ENCODE measurements at regions not wholly inside any gene's neighbourhood (a gene's known extent, or its start where the extent isn't known, plus 50 kb on each side); places are given as distances from the start of the nearest gene placed in this dataset.
A peak's percentile ranks its signal among the peaks of the same experiment; 100 is the strongest.

DNA sequence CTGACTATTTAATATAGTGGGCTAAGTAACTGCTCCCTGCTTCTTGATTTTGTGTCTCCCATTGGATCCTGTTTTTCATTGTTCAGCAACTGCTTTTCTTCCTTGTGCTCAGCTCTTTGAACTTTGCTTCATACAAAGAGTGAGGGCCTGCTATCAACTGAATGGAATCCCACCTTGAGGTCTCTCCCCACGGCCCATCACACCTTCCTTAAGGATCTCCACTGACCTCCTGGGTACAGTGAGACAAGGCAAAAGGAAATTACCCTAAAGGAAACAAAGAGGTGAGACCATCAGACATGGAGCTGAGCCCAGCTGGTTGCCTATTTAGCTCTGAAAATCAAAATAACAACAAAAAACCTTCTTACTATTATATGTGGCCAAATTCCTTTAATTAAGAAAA, 91.3 kb upstream of the RPL34 start:
- DNase-seq = no peak
- intact Hi-C loops (cut with DNase I) = no loop called here

DNA sequence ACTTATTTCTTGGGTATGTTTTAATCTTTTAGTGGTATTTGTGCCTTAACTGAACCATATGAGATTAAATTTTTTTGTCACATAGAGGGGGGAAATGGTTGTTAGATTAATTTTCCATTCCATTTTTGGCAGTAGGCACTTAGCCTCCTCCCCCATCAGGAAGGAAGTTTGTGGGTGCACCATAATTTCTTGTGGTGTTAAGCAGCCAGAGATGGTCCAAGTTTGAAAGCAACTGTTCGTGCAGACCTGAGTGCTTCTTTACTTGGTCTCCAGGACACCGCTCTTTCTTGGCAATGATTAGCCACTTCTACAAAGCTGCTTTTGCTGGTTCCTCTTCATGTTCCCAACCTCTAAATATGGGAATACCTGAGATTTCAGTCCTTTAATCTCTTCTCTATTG, 92.7 kb upstream of the RPL34 start:
- DNase-seq = no peak
- intact Hi-C loops (cut with DNase I) = no loop called here

DNA sequence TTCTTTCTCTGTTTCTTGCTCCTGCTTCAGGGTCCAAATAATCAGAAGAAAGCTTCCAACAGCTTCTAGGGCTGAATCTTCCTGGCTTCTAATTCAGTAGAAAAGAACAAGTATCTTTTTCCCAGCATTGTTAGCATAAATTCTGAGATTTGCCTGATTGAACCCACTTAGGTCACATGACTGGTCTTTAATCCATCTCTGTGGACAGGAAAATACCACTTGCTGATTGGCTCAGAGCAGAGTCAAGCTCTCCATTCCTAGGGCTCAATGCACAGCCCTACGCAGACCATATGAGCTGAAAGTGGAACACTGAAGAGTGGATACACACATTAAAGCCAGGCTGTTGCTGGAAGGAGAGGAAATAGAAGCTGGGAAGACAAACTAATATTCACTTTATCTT, 99.6 kb upstream of the RPL34 start:
- DNase-seq = no peak
- intact Hi-C loops (cut with DNase I) = no loop called here

DNA sequence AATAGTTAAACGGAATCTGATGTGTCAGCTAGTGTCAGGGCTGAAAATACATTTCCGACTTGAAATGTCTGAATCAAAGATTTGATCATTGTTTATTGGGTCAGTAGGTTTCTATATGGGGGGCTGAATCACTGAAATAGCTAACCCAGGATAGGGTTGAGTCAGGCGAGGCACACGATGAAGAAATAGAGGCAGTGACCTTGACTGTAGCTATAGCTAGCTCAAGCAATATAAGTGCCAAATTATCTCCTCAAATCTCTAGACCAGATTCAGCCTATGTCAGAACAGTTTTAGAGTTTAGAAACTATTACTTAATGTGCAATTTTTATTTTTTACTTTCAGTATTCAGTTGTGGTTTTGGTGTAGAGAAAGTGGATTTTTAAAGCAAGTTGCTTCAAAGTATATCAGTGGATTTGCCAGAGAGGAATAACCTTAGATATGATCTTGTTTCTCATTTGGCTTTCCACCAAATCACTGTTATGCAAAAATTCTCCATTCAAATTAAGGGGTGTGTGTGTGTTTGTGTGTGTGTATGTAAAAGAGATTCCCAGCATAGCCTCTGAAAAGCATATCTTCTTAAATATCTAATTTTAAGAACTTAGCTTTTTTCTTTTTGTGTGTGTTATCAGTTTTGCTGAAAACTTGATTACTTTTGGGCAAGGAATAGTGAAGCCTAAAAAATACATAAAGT, 100.3 kb upstream of the RPL34 start:
- intact Hi-C loops (cut with DNase I) = no loop called here
- DNase-seq = no peak

DNA sequence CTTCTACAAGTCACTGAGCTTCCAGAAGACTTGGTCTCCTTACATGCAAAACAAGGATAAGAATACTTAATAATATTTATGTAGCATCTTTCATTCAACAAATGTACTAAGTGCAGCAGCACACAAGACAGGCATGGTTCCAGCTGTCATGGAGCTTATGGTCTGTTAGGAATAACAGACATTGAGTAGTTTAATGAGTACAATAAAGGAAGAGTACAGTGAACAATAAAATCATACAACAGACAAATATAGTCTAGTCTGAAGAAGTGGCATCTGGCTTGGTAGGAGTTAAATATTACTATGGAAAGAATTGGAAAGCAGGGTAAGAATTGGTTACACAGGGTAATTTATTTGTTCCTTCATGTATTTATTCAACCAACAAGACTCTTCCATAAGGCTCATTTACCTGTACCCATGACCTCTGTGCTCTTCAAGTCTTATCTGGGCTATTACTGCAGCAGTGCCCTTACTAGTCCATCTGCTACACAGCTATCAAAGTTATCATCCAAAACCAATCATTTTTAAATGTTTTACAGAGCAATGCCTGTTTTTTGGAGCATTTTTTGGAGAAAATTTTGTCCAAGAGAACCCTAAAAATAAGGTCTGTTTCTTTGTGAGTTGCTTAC, 101.1 kb upstream of the RPL34 start:
- intact Hi-C loops (cut with DNase I) = no loop called here
- DNase-seq = no peak

DNA sequence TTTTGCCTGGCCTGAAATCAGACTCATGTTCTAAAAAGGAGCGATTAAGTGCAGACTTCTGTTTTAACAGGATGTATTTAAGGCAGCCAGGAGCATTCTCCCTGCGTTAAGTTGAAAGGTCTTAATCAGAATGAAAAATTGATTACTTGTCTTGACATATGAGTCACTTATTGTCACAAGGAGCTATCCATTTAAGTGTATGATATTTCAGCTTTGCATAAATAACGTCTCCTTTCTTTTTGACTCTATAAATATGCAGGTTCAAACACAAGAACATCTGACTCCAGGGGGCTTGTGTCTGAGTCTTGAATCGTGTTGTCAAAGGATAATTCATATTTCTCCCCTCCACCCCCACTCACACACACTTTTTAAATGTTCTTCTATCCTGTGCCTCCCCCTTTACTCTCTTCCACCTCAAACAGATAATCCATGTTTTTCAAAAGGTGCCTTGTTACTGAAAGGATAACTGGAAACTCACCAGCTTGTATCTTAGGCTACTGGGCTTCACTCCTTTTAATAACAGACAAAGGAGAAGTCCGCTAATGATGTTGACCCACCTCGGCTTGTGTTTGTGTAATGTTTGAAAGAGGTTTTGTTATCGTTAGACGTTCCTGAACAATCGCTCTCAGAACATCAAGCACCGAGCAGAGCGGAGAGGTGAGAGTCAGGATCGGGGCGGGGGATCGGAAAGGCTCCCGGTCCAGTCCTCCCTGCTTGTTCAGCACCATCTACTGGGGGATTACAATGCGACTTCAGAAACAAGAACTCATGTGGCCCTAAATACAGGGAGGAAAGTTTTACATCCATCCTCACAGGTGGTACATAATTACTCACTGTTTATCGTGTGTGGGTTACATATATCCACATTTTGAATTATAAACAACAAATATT, 107.5 kb upstream of the RPL34 start:
- intact Hi-C loops (cut with DNase I) = no loop called here
- peak in 4 of 10 donors; percentile 4 to 82 (median 47) for DNase-seq

DNA sequence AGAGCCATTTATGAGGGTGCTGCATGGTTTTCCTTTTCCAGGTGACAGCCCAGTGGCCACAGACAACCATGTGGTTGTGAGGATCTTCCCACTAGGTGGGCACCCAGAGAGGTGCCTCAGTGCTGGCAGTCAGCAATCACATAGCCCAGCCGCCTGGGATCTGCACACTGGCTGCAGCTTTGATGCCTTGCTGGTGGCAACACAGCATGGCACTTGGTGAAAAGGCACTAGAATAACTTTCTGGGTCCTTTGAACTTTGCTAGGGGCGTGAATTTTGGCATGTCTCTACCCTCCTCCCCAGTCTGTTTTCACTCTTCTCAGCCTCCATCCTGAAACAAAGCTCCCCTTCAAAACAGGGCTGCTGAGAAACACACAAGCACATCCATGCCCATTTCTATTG, 108.8 kb upstream of the RPL34 start:
- intact Hi-C loops (cut with DNase I) = no loop called here
- DNase-seq = no peak

DNA sequence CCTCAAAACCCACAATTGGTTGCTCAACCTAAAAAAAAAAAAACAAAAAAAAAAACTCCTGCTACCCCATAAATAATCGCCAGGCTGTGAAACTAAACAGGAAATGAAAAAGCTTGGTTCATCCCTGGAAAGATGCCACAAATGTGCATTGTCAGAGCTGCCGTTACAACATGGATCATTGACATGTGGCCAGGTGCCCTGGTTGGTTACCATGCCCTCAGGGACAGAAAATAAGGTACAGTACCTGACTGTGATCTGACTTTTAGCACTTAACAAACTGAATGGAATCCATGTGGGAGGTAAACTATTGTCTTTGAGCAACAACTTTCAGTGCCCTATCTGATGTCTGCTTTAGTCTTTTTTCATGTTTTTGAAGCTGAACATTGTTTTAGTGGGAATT, 118.0 kb upstream of the RPL34 start:
- intact Hi-C loops (cut with DNase I) = no loop called here
- DNase-seq = no peak

DNA sequence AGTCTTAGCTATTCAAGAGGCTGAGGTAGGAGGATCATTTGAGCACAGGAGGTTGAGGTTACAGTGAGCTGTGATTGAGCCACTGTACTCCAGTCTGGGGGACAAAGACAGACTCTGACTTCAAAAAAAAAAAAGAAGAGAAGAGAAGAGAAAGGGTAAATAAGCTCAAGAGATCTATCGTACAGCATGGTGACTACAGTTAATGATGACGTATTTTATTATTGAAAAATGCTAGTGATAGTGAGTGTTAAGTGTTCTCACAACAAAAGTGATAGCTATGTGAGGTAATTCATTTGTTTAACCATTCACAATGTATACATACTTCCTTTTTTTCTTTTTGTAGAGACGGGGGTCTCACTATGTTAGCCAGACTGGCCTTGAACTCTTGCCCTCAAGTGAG, 121.5 kb upstream of the RPL34 start:
- DNase-seq = no peak
- intact Hi-C loops (cut with DNase I) = no loop called here

DNA sequence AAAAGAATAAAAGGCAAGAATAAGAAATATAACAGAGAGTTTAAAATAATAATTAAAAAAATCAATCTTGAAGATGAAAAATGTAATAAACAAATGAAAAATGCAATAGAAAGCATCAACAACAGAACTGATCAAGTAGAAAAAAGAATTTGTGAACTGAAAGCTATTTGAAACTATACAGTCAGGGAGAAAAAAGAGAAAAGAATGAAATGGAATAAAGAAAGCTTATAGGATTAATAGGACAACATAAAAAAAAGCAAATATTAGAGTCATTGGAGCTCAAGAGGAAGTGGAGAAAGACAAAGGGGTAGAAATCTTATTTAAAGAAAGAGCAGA, 126.8 kb upstream of the RPL34 start:
- DNase-seq = no peak
- intact Hi-C loops (cut with DNase I) = no loop called here

DNA sequence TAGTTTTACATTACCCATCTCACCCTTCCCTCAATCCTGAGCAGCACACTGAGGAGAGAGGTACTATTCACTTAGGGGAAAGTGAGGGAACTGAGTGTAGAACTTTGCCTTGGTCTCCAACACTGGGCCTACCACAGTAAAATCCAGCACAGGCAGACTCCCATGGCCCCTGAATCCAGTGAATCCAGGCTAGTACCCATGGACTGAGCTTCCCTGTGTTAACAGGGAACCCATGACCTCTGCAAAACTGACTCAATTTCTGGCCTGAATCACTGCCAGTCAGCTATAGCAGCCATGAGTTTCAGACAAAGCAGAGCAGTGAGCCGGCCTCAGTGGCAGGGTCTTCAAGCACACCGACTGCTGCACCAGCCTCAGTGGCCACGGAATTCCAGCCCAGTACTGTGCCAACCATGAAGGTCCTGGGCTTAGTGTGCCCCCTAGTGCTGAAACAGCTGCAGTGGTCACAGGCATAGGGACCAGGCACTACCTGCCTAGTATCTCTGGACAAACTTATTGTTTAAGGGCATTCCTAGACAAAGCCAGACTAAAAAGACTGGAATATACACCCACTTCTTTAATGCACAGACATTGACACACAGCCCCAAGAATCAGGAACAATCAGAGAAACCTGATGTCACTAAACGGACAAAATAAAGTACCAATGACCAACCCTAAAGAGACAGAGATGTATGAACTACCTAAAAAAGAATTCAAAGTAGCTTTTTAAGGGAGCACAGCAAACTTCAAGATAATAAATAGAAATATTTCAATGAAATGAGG, 127.4 kb upstream of the RPL34 start:
- no peak for DNase-seq
- intact Hi-C loops (cut with DNase I) = no loop called here

DNA sequence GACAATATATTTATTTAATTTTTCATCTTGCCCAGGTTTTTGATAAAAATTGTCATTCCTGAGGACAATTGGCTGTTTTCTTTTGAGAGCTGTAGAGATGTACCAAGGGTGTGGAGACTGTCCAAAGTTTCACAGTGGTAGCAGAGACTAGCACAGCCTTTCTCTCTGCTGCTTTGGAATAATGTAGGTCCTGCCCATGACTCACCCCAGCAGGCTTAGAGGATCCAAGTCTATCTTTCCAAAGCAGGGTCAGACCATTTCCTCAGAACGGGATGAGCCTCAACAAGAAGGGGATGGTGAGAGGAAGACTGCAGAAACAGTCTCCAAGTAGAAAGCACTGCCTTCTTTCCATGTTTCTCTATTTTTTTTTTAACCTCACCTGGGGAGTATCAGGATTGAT, 131.5 kb upstream of the RPL34 start:
- DNase-seq = no peak
- intact Hi-C loops (cut with DNase I) = no loop called here

DNA sequence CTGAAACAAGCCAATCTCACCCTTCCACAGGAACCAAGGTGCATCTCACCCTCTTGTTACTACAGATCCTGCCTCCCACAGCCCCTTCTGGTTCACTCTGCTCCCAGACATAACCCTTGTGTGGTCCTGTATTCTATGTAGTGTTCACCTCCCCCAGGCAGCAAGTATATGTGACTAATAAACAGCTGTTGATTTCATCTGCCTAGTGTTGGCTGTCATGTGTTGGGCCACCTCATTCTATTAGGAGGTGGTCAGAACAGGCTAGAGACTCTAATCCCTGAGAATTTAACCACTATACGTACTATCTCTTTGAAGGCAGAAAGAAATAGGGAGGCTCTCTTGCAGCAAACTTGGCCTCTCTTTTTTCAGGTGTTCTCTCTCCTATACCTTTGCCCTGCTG, 134.3 kb upstream of the RPL34 start:
- DNase-seq = no peak
- intact Hi-C loops (cut with DNase I) = no loop called here

DNA sequence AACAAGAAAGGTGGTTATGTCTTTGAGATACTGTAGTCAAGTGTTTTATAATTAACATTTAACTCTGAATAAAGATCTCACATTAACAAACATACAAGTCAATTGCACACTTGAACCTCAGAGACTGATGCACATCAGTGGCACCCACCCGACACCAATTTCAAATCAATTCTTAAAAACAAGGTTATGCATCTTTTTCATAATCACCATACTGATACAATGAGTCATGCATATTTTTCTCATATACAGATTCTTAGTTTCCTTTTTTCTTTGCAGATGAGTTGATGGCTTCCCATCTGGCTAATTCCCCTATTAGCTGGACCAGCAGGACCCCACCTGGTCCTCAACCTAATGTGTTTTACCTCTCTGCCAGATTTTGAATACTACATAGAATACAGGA, 136.2 kb upstream of the RPL34 start:
- DNase-seq = no peak
- intact Hi-C loops (cut with DNase I) = no loop called here

DNA sequence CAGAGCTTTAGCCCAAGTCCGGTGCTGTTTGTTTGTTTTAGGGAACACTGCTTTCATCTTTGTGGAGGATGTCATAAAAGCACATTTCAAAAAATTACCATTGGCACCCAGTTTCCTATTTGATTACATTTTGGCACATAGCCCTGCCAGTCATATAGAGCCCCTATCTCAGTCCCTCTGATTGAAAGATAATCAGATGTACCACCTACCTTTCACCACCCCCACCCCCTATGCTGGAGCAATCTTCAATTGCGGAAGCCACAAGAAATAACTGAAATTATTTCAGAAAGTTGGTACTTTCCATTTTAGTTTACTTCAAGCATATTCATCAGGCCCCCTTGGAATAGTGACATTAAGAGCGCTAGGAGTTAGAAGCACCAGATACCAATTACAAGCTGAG, 136.7 kb upstream of the RPL34 start:
- intact Hi-C loops (cut with DNase I) = no loop called here
- DNase-seq = no peak

DNA sequence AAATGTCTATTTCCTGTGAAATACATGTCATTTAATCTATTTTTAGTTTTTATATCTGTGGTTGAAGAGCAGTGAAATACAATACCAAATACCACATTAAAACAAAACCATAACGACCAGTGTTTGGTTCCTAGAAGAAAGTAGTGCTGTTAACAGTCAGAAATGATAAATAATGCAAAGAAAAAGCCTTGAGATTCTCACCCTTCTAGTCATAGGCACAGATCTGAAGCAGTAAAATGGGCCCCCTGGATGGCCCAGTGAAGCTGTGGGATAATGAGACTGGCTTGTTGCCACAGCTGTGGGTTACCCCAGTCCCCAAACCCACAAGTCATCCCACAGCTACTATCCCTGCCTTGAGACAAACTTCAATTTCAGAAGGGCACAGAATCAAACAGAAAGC, 137.3 kb upstream of the RPL34 start:
- DNase-seq = no peak
- intact Hi-C loops (cut with DNase I) = no loop called here

DNA sequence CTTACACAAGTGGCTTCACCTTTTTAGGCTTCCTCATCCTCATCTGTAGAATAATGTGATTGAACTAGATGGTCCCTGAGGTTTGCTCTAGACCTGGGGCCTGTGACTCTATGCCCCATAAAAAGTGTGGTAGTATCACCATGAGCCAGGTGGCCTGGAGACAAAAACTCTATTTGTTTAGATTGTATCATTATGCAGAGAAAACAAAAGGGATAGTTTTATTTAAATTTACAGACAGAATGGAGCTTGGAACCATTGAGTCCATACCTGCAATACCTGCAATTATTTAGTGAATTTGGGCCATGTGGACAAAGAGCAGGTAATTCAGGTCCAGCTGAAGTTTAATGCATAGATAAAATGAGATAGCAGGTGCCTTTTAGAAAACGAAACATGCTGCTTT, 139.5 kb upstream of the RPL34 start:
- intact Hi-C loops (cut with DNase I) = no loop called here
- no peak for DNase-seq

DNA sequence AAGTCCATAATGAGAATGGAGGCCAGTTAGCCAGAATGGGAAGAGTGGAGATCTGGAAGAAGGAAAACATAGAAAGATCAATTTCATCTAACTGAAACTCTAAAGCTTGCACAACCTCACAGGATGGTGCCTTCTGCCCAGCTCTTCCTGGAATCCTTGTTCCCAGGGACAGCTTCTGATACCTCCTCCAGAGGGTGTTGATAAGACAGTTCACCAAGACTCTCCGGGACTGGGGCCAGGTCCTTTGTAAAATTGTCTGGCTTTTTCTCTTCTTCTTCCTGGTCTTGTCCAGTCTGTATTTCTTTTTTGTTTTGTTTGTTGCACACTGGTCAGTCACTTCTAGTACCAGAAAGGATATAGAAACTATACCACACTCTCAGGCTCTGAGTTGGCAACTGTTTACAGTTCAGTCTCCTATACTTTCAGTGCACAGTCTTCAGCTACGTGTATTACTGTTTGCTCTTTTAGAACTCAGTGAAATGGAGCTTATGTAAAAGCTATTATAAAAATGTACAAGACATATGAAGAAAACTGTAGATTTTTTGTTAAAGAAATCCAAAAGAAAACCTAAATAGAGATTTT, 142.8 kb upstream of the RPL34 start:
- no peak for DNase-seq
- intact Hi-C loops (cut with DNase I) = no loop called here

DNA sequence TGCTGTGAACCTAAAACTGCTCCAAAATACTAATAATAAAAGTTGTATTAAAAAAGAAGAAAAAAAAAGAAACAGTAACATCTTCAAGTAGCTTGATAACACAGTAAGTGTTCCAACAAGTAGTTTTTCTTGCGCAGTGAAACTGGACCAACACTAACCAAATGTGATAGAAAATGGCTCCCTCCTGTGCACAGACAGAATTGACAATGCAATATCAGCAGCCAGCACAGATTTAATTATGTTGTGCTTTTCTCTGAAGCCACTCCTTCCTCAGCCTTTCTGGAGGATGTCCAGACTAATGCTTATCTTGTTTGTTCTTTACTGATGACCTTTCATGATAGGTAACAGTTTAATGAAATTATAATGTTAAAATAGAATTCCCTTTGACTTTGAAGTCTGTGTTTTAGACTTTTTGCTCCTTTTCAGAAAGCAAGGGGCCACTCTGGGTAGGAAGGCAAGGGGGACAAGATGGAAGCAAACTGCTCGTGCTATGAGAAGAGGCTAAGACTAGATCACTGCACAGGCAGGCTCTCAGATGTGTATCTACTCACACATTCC, 147.1 kb upstream of the RPL34 start:
- intact Hi-C loops (cut with DNase I) = no loop called here
- no peak for DNase-seq
